ENCODE measurements at regions not wholly inside any gene's neighbourhood (a gene's known extent, or its start where the extent isn't known, plus 50 kb on each side); places are given as distances from the start of the nearest gene placed in this dataset.

DNA sequence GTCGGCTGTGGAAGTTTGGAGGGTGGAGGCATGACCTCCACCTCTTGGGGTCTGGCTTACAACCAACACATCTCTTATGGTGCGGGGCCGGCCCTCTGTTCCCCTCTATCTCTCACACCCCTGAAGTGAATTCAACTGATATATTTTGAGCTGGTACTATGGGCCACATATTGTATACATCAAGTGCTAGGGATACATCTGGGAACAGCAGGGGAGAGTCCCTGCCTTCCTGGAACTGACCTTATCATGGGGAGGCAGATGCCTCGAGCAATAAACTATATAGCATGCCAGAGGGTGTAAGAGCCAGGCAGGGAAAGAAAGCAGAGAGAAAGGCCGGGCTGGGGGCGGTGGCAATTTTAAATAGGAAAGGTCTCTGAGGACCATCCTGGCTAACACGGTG lies 60.4 kb upstream of the TRPM1 start:
- TF ChIP-seq, protein P1, sequence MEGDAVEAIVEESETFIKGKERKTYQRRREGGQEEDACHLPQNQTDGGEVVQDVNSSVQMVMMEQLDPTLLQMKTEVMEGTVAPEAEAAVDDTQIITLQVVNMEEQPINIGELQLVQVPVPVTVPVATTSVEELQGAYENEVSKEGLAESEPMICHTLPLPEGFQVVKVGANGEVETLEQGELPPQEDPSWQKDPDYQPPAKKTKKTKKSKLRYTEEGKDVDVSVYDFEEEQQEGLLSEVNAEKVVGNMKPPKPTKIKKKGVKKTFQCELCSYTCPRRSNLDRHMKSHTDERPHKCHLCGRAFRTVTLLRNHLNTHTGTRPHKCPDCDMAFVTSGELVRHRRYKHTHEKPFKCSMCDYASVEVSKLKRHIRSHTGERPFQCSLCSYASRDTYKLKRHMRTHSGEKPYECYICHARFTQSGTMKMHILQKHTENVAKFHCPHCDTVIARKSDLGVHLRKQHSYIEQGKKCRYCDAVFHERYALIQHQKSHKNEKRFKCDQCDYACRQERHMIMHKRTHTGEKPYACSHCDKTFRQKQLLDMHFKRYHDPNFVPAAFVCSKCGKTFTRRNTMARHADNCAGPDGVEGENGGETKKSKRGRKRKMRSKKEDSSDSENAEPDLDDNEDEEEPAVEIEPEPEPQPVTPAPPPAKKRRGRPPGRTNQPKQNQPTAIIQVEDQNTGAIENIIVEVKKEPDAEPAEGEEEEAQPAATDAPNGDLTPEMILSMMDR (IDR thresholded peaks at IDR 0.05; ENCODE audit: insufficient read depth, low read length, severe bottlenecking), result no peak
- Histone ChIP-seq H3K36me3 (ENCODE audit: control insufficient read depth, insufficient read depth, low read length) (no peaks in the 10 kb centered on the region), H3K27me3 (ENCODE audit: control insufficient read depth, insufficient read depth, low read length) (no peaks in the 10 kb centered on the region), H3K4me3 (ENCODE audit: low read depth, low read length) (no peak overlapping the region)
- FAIRE-seq, result no peak
- no peak for DNase-seq (ENCODE audit: low read depth)

GRCh38 chr15:31162721-31163510 lies 61.4 kb upstream of the TRPM1 start:
- FAIRE-seq, result peak; percentile 60
- H3K36me3 ChIP-seq (ENCODE audit: control insufficient read depth, insufficient read depth, low read length), result no peaks in the 10 kb centered on the region
- H3K4me3 ChIP-seq (ENCODE audit: low read depth, low read length), result no peak overlapping the region
- DNase-seq (ENCODE audit: low read depth), result peak; percentile 8
- TF ChIP-seq, protein P1 (IDR thresholded peaks at IDR 0.05; ENCODE audit: insufficient read depth, low read length, severe bottlenecking), result no peak
- no peaks in the 10 kb centered on the region for H3K27me3 ChIP-seq (ENCODE audit: control insufficient read depth, insufficient read depth, low read length)

GRCh38 chr15:31163769-31164572 lies 62.4 kb upstream of the TRPM1 start:
- Histone ChIP-seq H3K27me3 (ENCODE audit: control insufficient read depth, insufficient read depth, low read length) (no peaks in the 10 kb centered on the region), H3K4me3 (ENCODE audit: low read depth, low read length) (no peak overlapping the region), H3K36me3 (ENCODE audit: control insufficient read depth, insufficient read depth, low read length) (no peaks in the 10 kb centered on the region)
- FAIRE-seq, result no peak
- TF ChIP-seq, protein P1 (IDR thresholded peaks at IDR 0.05; ENCODE audit: insufficient read depth, low read length, severe bottlenecking), result no peak
- peak; percentile 94 for DNase-seq (ENCODE audit: low read depth)

GRCh38 chr15:31164573-31164912 lies 63.0 kb upstream of the TRPM1 start:
- H3K36me3 ChIP-seq (ENCODE audit: control insufficient read depth, insufficient read depth, low read length), result no peaks in the 10 kb centered on the region
- FAIRE-seq, result no peak
- no peak for DNase-seq (ENCODE audit: low read depth)
- TF ChIP-seq, protein P1 (IDR thresholded peaks at IDR 0.05; ENCODE audit: insufficient read depth, low read length, severe bottlenecking), result no peak
- no peaks in the 10 kb centered on the region for H3K27me3 ChIP-seq (ENCODE audit: control insufficient read depth, insufficient read depth, low read length)
- H3K4me3 ChIP-seq (ENCODE audit: low read depth, low read length), result no peak overlapping the region

- no peak for DNase-seq (ENCODE audit: low read depth)
- FAIRE-seq, result no peak
Observed at GRCh38 chr15:31169558-31169957, 68.0 kb upstream of the TRPM1 start.

More at GRCh38 chr15:31169558-31169957, 68.0 kb upstream of the TRPM1 start:
- H3K27me3 ChIP-seq (ENCODE audit: control insufficient read depth, insufficient read depth, low read length), result no peaks in the 10 kb centered on the region
- TF ChIP-seq, protein P1 (IDR thresholded peaks at IDR 0.05; ENCODE audit: insufficient read depth, low read length, severe bottlenecking), result no peak
- H3K36me3 ChIP-seq (ENCODE audit: control insufficient read depth, insufficient read depth, low read length), result no peaks in the 10 kb centered on the region
- no peak overlapping the region for H3K4me3 ChIP-seq (ENCODE audit: low read depth, low read length)

Data from bronchial epithelial cell (primary cell).